NCI-H748 (cell line): ENCODE measurements at regions not wholly inside any gene's neighbourhood (a gene's known extent, or its start where the extent isn't known, plus 50 kb on each side); places are given as distances from the start of the nearest gene placed in this dataset.

Experiments used
- DNase-seq: peaks from one replicate; lab custom pipeline; 2025; ENCODE audit not compliant: unreplicated experiment; lab: John Stamatoyannopoulos, UW

DNA sequence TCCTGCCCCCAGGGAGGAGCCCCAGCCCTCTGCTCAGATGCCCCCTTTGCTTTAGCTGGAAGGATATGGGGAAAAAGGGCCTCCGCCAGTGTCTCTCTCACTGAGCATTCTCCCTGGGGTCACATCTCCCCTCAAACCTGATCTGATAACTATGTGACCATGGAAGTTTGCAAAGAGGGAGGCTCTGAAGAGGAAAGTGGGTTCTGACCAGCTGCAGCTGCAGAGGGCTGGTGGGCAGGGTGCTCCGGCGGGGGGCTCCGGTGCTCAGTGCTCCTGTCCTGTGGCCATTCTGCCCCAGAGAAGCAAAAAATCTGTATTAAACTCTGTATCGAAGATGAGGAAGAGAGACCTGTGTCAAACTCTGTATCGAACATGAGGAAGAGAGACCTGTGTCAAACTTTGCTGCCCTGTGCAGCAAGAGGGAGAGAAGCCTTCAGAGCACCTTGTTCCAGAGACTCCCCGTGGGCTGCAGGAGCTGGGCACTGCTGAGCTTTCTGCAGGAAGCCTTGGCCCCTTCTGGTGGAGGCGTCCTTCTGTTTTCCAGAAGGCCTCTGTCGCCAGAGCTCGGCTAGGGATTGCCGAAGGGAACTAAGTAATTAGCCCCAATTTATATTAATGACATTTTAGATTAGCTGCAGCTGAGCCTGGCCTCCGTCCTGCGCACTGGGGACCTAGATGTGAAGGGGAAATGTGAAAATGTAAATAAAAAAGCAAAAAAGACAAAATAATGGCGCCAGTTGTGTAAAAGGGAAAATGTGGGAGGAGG is 186.2 kb upstream of the C1orf174 start:
- no peak for DNase-seq

DNA sequence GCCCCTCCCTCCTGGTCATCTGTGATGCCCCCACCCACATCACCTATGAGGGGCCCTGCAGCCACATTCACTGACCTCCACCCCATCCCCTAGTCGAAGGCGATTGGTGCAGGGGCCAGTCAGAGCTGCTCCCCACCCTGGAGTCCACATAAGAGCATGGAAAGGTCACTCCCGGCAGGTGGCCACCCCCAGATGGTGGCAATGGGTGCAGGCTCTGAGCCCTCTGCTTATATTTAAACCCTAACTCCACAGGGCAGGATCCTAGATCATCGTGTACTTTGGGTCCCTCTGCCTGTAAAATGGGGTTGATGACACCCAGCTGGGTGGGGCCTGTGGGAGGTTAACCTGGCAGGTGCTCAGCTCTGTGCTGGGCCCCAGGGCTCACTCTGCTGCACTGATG is 186.8 kb upstream of the C1orf174 start:
- no peak for DNase-seq

DNA sequence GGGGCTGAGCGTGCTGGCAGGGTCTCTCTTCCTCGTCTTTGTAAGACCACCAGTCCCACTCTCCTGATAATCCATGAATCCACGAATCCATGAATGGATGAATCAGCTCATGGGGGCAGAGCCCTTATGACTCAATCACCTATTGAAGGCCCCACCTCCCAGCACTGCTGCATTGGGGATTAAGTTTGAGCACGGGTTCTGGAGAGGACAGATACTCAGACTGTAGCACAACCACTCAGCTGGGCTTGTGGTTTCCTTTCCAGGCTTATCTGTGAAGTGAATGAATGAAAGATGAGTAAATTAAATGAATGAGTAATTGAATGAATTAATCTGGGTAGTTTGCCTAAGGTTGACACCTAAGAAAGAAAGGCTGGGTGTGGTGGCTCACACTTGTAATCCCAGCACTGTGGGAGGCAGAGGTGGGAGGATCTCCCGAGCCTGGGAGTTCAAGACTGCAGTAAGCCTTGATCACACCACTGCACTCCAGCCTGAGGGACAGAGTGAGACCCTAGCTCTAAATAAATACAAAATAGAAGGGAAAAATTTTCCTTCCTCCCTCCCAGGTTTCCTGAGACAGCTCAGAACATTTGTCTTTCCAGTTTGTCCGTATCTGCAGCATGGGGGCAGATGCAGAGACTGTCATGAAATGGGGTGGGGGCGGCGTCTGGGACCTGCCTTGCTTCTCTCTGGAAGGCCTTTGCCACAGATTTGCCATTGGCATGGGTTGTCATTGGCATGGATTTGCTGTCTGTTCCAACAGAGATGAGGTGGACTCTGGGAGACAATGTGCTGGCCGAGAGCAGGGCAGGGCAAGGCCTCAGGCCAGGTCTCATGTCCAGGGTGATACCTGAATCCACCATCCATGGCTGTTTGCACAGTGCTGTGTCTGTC is 187.7 kb upstream of the C1orf174 start:
- DNase-seq: no peak

GRCh38 chr1:4088676-4089075 is 188.6 kb upstream of the C1orf174 start:
- no peak for DNase-seq

DNA sequence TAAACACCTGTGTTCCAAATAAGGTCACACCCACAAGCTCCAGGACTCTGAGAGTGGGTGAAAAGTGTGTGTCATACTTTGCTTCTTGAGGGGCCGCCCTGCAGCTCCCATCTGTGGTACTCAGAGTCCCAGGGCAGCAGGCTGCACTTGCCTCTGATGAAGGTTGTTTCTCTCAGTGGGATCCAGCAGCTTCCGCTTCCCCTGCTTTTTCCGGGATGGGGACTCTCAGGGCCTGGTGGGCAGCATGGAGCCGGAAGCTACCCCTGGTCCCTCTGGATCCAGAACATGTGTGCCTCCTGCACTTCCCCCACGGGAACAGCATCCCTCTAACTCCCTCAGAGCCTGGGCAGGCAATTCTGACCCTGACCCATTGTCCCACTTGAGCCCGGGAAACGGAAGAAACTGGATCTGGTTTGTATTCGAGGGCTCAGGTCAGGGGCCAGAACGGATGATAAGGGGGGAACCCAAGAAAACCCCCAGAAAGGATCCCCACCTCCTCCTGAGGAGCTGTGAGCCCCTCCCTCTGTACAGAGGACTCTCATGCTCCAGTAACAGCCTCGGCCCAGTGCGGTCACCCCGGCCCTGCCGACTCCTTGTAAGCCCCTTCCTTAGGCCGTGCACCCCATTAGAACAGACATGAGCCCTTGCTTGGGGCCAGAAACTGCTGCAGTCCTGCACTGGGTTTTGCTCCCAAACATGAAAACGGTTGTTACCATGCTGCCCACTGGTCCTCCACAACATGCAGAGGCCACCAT is 189.5 kb upstream of the C1orf174 start:
- DNase-seq: no peak

GRCh38 chr1:4090556-4090955 is 190.5 kb upstream of the C1orf174 start:
- no peak for DNase-seq

GRCh38 chr1:4090976-4091660 is 191.0 kb upstream of the C1orf174 start:
- DNase-seq: no peak

- DNase-seq: no peak
Observed at GRCh38 chr1:4091996-4092395, 191.9 kb upstream of the C1orf174 start.

- no peak for DNase-seq
Observed at GRCh38 chr1:4093856-4094565, 193.9 kb upstream of the C1orf174 start.

GRCh38 chr1:4095433-4095971 is 195.4 kb upstream of the C1orf174 start:
- DNase-seq: no peak

- DNase-seq: no peak
Observed at GRCh38 chr1:4101459-4102161, 201.5 kb upstream of the C1orf174 start.

- DNase-seq: no peak
Observed at GRCh38 chr1:4105300-4105880, 205.3 kb upstream of the C1orf174 start.

GRCh38 chr1:4106731-4107130 is 206.7 kb upstream of the C1orf174 start:
- DNase-seq: no peak

DNA sequence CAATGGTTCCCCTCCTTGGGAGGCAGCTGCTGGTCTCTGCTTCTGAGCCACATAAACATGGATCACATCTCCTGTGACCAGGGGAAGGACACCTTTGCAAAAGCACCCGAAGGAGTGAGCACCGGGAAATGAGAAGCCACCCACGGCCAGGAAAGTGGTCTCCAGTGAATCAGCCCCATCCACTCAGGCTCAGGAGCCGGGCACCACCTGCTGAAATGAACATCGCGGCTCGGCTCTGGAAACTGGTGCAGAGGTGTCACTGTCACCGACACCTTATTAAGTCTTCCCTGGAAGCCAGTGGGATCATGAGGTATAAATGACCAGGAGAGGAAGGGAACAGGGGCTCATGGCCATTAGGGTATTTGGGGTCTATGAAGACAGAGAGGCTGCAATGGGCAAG is 207.2 kb upstream of the C1orf174 start:
- no peak for DNase-seq

GRCh38 chr1:4108331-4108730 is 208.3 kb upstream of the C1orf174 start:
- no peak for DNase-seq

GRCh38 chr1:4108758-4109627 is 208.9 kb upstream of the C1orf174 start:
- DNase-seq: no peak

DNA sequence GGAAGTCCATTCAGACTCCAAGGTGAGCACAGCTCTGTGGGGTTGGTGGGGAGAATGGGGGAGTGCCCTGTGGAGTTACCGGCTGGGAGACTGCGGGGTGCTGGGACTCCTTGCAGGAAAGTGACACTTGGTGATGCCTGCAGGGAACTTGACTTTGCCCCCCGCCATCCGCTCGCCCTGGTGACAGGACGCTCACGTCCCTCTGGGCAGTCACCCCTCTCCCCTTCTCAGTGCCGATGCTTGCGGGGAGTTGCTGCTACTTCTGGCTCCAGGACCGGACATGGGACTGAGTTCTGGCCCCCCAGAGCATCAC is 209.5 kb upstream of the C1orf174 start:
- DNase-seq: no peak

DNA sequence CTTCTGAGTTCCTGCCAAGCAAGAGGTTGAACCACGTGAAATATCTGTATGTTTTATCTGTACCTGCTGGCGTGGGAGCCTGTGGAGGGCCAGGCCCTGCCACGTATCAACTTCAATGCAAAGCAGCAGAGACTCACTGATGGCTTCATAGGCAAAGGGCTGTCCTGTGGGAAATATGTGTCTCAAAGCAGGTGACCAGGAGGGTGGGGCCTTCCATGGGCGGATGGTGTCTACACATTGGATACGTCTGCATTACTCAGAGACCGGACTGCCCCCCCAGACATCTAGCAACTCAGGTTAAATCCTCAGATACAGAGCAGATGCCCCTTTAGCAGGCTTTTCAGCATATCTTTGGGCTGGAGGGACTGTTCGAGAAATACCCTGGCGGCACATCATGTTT is 210.8 kb upstream of the C1orf174 start:
- no peak for DNase-seq
